ENCODE measurements at regions not wholly inside any gene's neighbourhood (a gene's known extent, or its start where the extent isn't known, plus 50 kb on each side); places are given as distances from the start of the nearest gene placed in this dataset.
A peak's percentile ranks its signal among the peaks of the same experiment; 100 is the strongest.
"Not testable (repeated sequence)": the region's sequence is repeated elsewhere in the genome, so short reads cannot be mapped to it uniquely, and the experiment has no call there.

- no peak for DNase-seq
Observed at GRCh38 chr2:146624430-146625160, 1220.2 kb upstream of the ACVR2A start.

GRCh38 chr2:146623771-146624170 lies 1221.1 kb upstream of the ACVR2A start:
- DNase-seq = no peak

GRCh38 chr2:146621656-146622055 lies 1223.2 kb upstream of the ACVR2A start:
- DNase-seq = no peak

GRCh38 chr2:146615778-146616177 lies 1229.1 kb upstream of the ACVR2A start:
- DNase-seq = peak; percentile 84

GRCh38 chr2:146608490-146608889 lies 1236.3 kb upstream of the ACVR2A start:
- no peak for DNase-seq

GRCh38 chr2:146604521-146604920 lies 1240.3 kb upstream of the ACVR2A start:
- no peak for DNase-seq

- DNase-seq = no peak
Observed at GRCh38 chr2:146602856-146603255, 1242.0 kb upstream of the ACVR2A start.

- DNase-seq = no peak
Observed at GRCh38 chr2:146602383-146602782, 1242.4 kb upstream of the ACVR2A start.

GRCh38 chr2:146598791-146599190 lies 1246.0 kb upstream of the ACVR2A start:
- no peak for DNase-seq

- DNase-seq = no peak
Observed at GRCh38 chr2:146597291-146597690, 1247.5 kb upstream of the ACVR2A start.

- no peak for DNase-seq
Observed at GRCh38 chr2:146591908-146592307, 1252.9 kb upstream of the ACVR2A start.

- DNase-seq = no peak
Observed at GRCh38 chr2:146587291-146587713, 1257.5 kb upstream of the ACVR2A start.

- no peak for DNase-seq
Observed at GRCh38 chr2:146584316-146584715, 1260.5 kb upstream of the ACVR2A start.

- DNase-seq = no peak
Observed at GRCh38 chr2:146579147-146579930, 1265.5 kb upstream of the ACVR2A start.

- no peak for DNase-seq
Observed at GRCh38 chr2:146576339-146577111, 1268.3 kb upstream of the ACVR2A start.

- DNase-seq = no peak
Observed at GRCh38 chr2:146572598-146572997, 1272.2 kb upstream of the ACVR2A start.

GRCh38 chr2:146561996-146562395 lies 1282.8 kb upstream of the ACVR2A start:
- DNase-seq = no peak

- no peak for DNase-seq
Observed at GRCh38 chr2:146547236-146547635, 1297.6 kb upstream of the ACVR2A start.

GRCh38 chr2:146544701-146545100 lies 1300.1 kb upstream of the ACVR2A start:
- no peak for DNase-seq

GRCh38 chr2:146541896-146542295 lies 1302.9 kb upstream of the ACVR2A start:
- no peak for DNase-seq

- no peak for DNase-seq
Observed at GRCh38 chr2:146540271-146540932, 1304.4 kb upstream of the ACVR2A start.

GRCh38 chr2:146539739-146540138 lies 1305.1 kb upstream of the ACVR2A start:
- not testable (repeated sequence) for DNase-seq

GRCh38 chr2:146537477-146537876 lies 1307.4 kb upstream of the ACVR2A start:
- no peak for DNase-seq
